ENCODE measurements at regions not wholly inside any gene's neighbourhood (a gene's known extent, or its start where the extent isn't known, plus 50 kb on each side); places are given as distances from the start of the nearest gene placed in this dataset.
"Not testable (repeated sequence)": the region's sequence is repeated elsewhere in the genome, so short reads cannot be mapped to it uniquely, and the experiment has no call there.

- H3K36me3 ChIP-seq (ENCODE audit: control insufficient read depth, insufficient read depth, low read length); H3K27me3 ChIP-seq (ENCODE audit: control insufficient read depth, insufficient read depth, low read length); DNase-seq (ENCODE audit: low read depth): not testable (repeated sequence)
- peak overlapping the region; percentile 49 for H3K4me3 ChIP-seq (ENCODE audit: low read depth, low read length)
These were observed 454.1 kb downstream of the SPATA31A1 start for GRCh38 chr9:39809401-39810226.

- not testable (repeated sequence) for DNase-seq (ENCODE audit: low read depth)
These were observed 454.9 kb downstream of the SPATA31A1 start for GRCh38 chr9:39810401-39810800.

GRCh38 chr9:39811615-39812014 is 456.1 kb downstream of the SPATA31A1 start:
- H3K36me3 ChIP-seq (ENCODE audit: control insufficient read depth, insufficient read depth, low read length); DNase-seq (ENCODE audit: low read depth); H3K27me3 ChIP-seq (ENCODE audit: control insufficient read depth, insufficient read depth, low read length); H3K4me3 ChIP-seq (ENCODE audit: low read depth, low read length): not testable (repeated sequence)

More at GRCh38 chr9:39810401-39810800, 454.9 kb downstream of the SPATA31A1 start:
- not testable (repeated sequence) for H3K4me3 ChIP-seq (ENCODE audit: low read depth, low read length); H3K36me3 ChIP-seq (ENCODE audit: control insufficient read depth, insufficient read depth, low read length); H3K27me3 ChIP-seq (ENCODE audit: control insufficient read depth, insufficient read depth, low read length)

- not testable (repeated sequence) for H3K4me3 ChIP-seq (ENCODE audit: low read depth, low read length); H3K36me3 ChIP-seq (ENCODE audit: control insufficient read depth, insufficient read depth, low read length); H3K27me3 ChIP-seq (ENCODE audit: control insufficient read depth, insufficient read depth, low read length); DNase-seq (ENCODE audit: low read depth)
These were observed 473.0 kb downstream of the SPATA31A1 start for GRCh38 chr9:39828457-39828856.
